ENCODE measurements at regions not wholly inside any gene's neighbourhood (a gene's known extent, or its start where the extent isn't known, plus 50 kb on each side); places are given as distances from the start of the nearest gene placed in this dataset.

DNA sequence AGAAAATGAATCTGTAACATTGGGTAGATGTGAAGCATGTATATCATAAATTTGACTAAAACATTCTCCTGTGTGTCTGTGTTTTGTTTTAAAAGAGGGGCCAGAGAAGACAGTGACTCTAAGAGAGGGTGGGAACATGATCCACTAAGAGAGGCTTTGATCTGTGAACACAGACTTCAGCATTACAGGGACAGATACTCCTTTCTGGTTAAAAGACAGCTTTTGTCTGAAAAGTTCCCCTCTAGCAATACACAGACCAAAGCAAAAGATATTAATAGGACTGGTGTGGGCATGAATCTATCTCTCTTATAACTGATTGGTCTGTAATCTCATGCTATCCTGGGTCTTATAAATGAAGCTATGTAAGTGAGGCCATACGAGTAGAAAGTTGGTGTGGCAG, 150.9 kb downstream of the NUDT12 start:
- Histone ChIP-seq H3K27ac (ENCODE audit: low read depth, low read length) (no peak overlapping the region), H3K27me3 (ENCODE audit: control insufficient read depth, insufficient read depth, low read length) (no peaks in the 10 kb centered on the region), H3K9me3 (ENCODE audit: control insufficient read depth, insufficient read depth, low read length) (no peaks in the 10 kb centered on the region), H3K4me3 (ENCODE audit: low read depth, low read length) (no peak overlapping the region)
- no peak for TF ChIP-seq CTCF (IDR thresholded peaks at IDR 0.05; ENCODE audit: low read depth, low read length)
- ChIA-PET POLR2A (no interaction called here), CTCF (no interaction called here)
- no peak for DNase-seq (ENCODE audit: low read depth, low spot score)

GRCh38 chr5:103410172-103410571, 151.6 kb downstream of the MACIR start:
- Histone ChIP-seq H3K27me3 (ENCODE audit: control insufficient read depth, insufficient read depth, low read length) (no peaks in the 10 kb centered on the region), H3K27ac (ENCODE audit: low read depth, low read length) (no peak overlapping the region), H3K4me3 (ENCODE audit: low read depth, low read length) (no peak overlapping the region), H3K9me3 (ENCODE audit: control insufficient read depth, insufficient read depth, low read length) (no peaks in the 10 kb centered on the region)
- CTCF ChIA-PET: interaction anchor here (0.8 kb wide), 1 partner anchor 9 kb away, joined by 3 read pairs; no protein-coding TSS in a partner anchor
- POLR2A ChIA-PET: no interaction called here
- no peak for TF ChIP-seq CTCF (IDR thresholded peaks at IDR 0.05; ENCODE audit: low read depth, low read length)
- no peak for DNase-seq (ENCODE audit: low read depth, low spot score)

DNA sequence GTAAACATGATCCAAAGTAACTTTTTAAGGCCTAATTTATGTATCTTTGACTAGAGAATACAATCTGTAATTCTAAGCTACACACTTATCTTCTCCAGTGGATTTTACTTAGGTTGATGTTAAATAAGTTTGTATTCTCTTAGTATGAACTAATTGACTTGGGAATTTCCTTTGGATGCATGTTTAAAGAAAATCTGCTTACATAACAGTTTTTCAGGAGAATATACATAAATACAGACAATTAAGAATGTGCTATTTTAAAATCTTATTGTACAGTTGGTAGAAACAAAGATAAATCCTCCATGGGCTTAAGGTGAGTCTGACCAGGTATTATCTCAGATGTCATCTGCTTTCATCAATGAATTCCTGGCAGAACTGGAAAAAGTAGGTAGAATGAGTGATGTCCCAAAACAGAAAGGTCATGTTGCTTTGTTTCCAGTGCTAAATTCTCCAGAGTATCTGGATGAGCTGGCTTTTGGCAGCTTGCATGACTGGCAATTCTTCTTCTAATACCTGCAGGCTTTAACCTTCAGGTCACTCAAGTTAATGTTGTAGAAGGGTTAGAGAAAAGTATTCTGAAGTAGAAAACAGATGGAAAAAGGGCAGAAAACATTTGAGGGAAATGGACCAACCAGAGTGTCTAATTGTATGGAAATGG, 150.6 kb downstream of the MACIR start:
- DNase-seq (ENCODE audit: low read depth, low spot score): no peak
- ChIA-PET POLR2A (no interaction called here), CTCF (interaction anchor here (0.8 kb wide), 1 partner anchor 10 kb away, joined by 3 read pairs; no protein-coding TSS in a partner anchor)
- Histone ChIP-seq H3K27ac (ENCODE audit: low read depth, low read length) (no peak overlapping the region), H3K9me3 (ENCODE audit: control insufficient read depth, insufficient read depth, low read length) (no peaks in the 10 kb centered on the region), H3K4me3 (ENCODE audit: low read depth, low read length) (no peak overlapping the region), H3K27me3 (ENCODE audit: control insufficient read depth, insufficient read depth, low read length) (no peaks in the 10 kb centered on the region)
- no peak for TF ChIP-seq CTCF (IDR thresholded peaks at IDR 0.05; ENCODE audit: low read depth, low read length)

- ChIA-PET POLR2A (no interaction called here), CTCF (no interaction called here)
- no peak for TF ChIP-seq CTCF (IDR thresholded peaks at IDR 0.05; ENCODE audit: low read depth, low read length)
- no peaks in the 10 kb centered on the region for H3K27me3 ChIP-seq (ENCODE audit: control insufficient read depth, insufficient read depth, low read length)
- no peak for DNase-seq (ENCODE audit: low read depth, low spot score)
- H3K27ac ChIP-seq (ENCODE audit: low read depth, low read length): no peak overlapping the region
- H3K4me3 ChIP-seq (ENCODE audit: low read depth, low read length): no peak overlapping the region
- no peaks in the 10 kb centered on the region for H3K9me3 ChIP-seq (ENCODE audit: control insufficient read depth, insufficient read depth, low read length)
These were observed 149.8 kb downstream of the MACIR start for GRCh38 chr5:103408408-103408807.

GRCh38 chr5:103407402-103407801, 148.8 kb downstream of the MACIR start:
- H3K9me3 ChIP-seq (ENCODE audit: control insufficient read depth, insufficient read depth, low read length): no peaks in the 10 kb centered on the region
- DNase-seq (ENCODE audit: low read depth, low spot score): no peak
- no peak overlapping the region for H3K27ac ChIP-seq (ENCODE audit: low read depth, low read length)
- ChIA-PET CTCF (interaction anchor here (0.6 kb wide), 1 partner anchor 54 kb away, joined by 3 read pairs; no protein-coding TSS in a partner anchor), POLR2A (no interaction called here)
- H3K4me3 ChIP-seq (ENCODE audit: low read depth, low read length): no peak overlapping the region
- no peak for TF ChIP-seq CTCF (IDR thresholded peaks at IDR 0.05; ENCODE audit: low read depth, low read length)
- no peaks in the 10 kb centered on the region for H3K27me3 ChIP-seq (ENCODE audit: control insufficient read depth, insufficient read depth, low read length)

All from AG04450 (cell line).